NCI-H2227 (cell line): ENCODE measurements at regions not wholly inside any gene's neighbourhood (a gene's known extent, or its start where the extent isn't known, plus 50 kb on each side); places are given as distances from the start of the nearest gene placed in this dataset.

ENCODE experiments used
- DNase-seq: peaks from one replicate; lab custom pipeline; 2025; ENCODE audit not compliant: unreplicated experiment; lab: John Stamatoyannopoulos, UW

GRCh38 chr20:51269671-51270070 is 246.8 kb upstream of the KCNG1 start:
- no peak for DNase-seq

GRCh38 chr20:51267679-51268078 is 244.8 kb upstream of the KCNG1 start:
- no peak for DNase-seq

GRCh38 chr20:51266353-51266752 is 243.4 kb upstream of the KCNG1 start:
- DNase-seq, result no peak

- DNase-seq, result no peak
Measured at GRCh38 chr20:51265361-51265760, 242.5 kb upstream of the KCNG1 start.

- no peak for DNase-seq
Measured at GRCh38 chr20:51262240-51262639, 239.3 kb upstream of the KCNG1 start.

GRCh38 chr20:51259455-51259854 is 236.5 kb upstream of the KCNG1 start:
- no peak for DNase-seq

- no peak for DNase-seq
Measured at GRCh38 chr20:51258582-51259165, 235.8 kb upstream of the KCNG1 start.

GRCh38 chr20:51255417-51255816 is 232.5 kb upstream of the KCNG1 start:
- no peak for DNase-seq

GRCh38 chr20:51253280-51253679 is 230.4 kb upstream of the KCNG1 start:
- no peak for DNase-seq

- no peak for DNase-seq
Measured at GRCh38 chr20:51249781-51250180, 226.9 kb upstream of the KCNG1 start.

- no peak for DNase-seq
Measured at GRCh38 chr20:51249215-51249614, 226.3 kb upstream of the KCNG1 start.

- no peak for DNase-seq
Measured at GRCh38 chr20:51244466-51244865, 221.6 kb upstream of the KCNG1 start.

- DNase-seq, result no peak
Measured at GRCh38 chr20:51238675-51239305, 215.9 kb upstream of the KCNG1 start.

- DNase-seq, result no peak
Measured at GRCh38 chr20:51237791-51238190, 214.9 kb upstream of the KCNG1 start.

GRCh38 chr20:51237278-51237677 is 214.4 kb upstream of the KCNG1 start:
- DNase-seq, result no peak

- DNase-seq, result no peak
Measured at GRCh38 chr20:51236421-51236820, 213.5 kb upstream of the KCNG1 start.

- DNase-seq, result no peak
Measured at GRCh38 chr20:51233345-51233744, 210.4 kb upstream of the KCNG1 start.

GRCh38 chr20:51230727-51231126 is 207.8 kb upstream of the KCNG1 start:
- no peak for DNase-seq

GRCh38 chr20:51228763-51229162 is 205.9 kb upstream of the KCNG1 start:
- DNase-seq, result no peak

GRCh38 chr20:51227744-51228143 is 204.8 kb upstream of the KCNG1 start:
- DNase-seq, result no peak

- DNase-seq, result no peak
Measured at GRCh38 chr20:51223183-51223720, 200.3 kb upstream of the KCNG1 start.

GRCh38 chr20:51221791-51222408 is 199.0 kb upstream of the KCNG1 start:
- no peak for DNase-seq
